HG03442 (cell line): ENCODE measurements at regions not wholly inside any gene's neighbourhood (a gene's known extent, or its start where the extent isn't known, plus 50 kb on each side); places are given as distances from the start of the nearest gene placed in this dataset.
"Not testable (repeated sequence)": the region's sequence is repeated elsewhere in the genome, so short reads cannot be mapped to it uniquely, and the experiment has no call there.

Experiments
- ATAC-seq: cut with Tn5 transposase; IDR thresholded peaks from one replicate; pipeline ENCODE4 v1.9.1; 2021; ENCODE audit warnings: mild to moderate bottlenecking, moderate library complexity; ENCODE audit not compliant: unreplicated experiment

GRCh38 chr4:73671348-73671747 lies 51.1 kb upstream of the RASSF6 start:
- not testable (repeated sequence) for ATAC-seq

GRCh38 chr4:73673286-73673685 lies 53.0 kb upstream of the RASSF6 start:
- no peak for ATAC-seq

GRCh38 chr4:73674451-73674919 lies 54.2 kb upstream of the RASSF6 start:
- ATAC-seq: no peak

- ATAC-seq: no peak
These were observed 55.4 kb upstream of the RASSF6 start for GRCh38 chr4:73675623-73676022.

- no peak for ATAC-seq
These were observed 55.9 kb upstream of the RASSF6 start for GRCh38 chr4:73676136-73676535.

- peak; percentile 50 for ATAC-seq
These were observed 56.7 kb upstream of the RASSF6 start for GRCh38 chr4:73676861-73677323.

- ATAC-seq: no peak
These were observed 59.6 kb upstream of the RASSF6 start for GRCh38 chr4:73679836-73680235.

- no peak for ATAC-seq
These were observed 58.6 kb upstream of the CXCL8 start for GRCh38 chr4:73681776-73682175.

GRCh38 chr4:73682508-73682907 lies 57.9 kb upstream of the CXCL8 start:
- no peak for ATAC-seq

GRCh38 chr4:73683033-73683432 lies 57.3 kb upstream of the CXCL8 start:
- no peak for ATAC-seq

- no peak for ATAC-seq
These were observed 56.9 kb upstream of the CXCL8 start for GRCh38 chr4:73683456-73683855.

GRCh38 chr4:73684097-73684496 lies 56.3 kb upstream of the CXCL8 start:
- no peak for ATAC-seq

- ATAC-seq: no peak
These were observed 55.3 kb upstream of the CXCL8 start for GRCh38 chr4:73685052-73685451.

- no peak for ATAC-seq
These were observed 52.9 kb upstream of the CXCL8 start for GRCh38 chr4:73687421-73687820.

- ATAC-seq: no peak
These were observed 50.2 kb upstream of the CXCL8 start for GRCh38 chr4:73690051-73690738.
